ENCODE measurements at regions not wholly inside any gene's neighbourhood (a gene's known extent, or its start where the extent isn't known, plus 50 kb on each side); places are given as distances from the start of the nearest gene placed in this dataset.

DNA sequence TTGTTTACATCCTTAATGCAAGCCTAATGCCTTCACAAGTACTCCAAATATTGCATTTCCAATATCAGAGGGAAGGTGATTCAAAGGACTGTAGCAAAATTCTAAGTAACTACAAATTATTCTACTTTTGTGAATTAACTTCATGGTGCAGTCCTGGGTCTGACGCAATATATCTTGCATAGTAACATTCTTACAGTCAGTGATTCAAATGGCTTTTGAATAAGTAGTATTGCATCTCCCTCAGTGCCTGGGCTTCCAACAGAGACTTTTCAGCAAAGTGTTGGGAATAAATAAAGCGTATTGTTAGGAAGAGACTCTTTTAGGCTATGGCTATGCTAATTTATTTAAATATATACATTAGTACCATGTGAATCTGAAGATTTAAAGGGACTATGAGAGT, 564.7 kb upstream of the COBL start:
- in situ Hi-C loops (cut with MboI; ENCODE audit: low pct_unique_long_range_greater_than_20kb, low sequenced_read_pairs, unreplicated experiment) = no loop called here
- DNase-seq (ENCODE audit: low spot score) = no peak
- TF ChIP-seq, protein P1, sequence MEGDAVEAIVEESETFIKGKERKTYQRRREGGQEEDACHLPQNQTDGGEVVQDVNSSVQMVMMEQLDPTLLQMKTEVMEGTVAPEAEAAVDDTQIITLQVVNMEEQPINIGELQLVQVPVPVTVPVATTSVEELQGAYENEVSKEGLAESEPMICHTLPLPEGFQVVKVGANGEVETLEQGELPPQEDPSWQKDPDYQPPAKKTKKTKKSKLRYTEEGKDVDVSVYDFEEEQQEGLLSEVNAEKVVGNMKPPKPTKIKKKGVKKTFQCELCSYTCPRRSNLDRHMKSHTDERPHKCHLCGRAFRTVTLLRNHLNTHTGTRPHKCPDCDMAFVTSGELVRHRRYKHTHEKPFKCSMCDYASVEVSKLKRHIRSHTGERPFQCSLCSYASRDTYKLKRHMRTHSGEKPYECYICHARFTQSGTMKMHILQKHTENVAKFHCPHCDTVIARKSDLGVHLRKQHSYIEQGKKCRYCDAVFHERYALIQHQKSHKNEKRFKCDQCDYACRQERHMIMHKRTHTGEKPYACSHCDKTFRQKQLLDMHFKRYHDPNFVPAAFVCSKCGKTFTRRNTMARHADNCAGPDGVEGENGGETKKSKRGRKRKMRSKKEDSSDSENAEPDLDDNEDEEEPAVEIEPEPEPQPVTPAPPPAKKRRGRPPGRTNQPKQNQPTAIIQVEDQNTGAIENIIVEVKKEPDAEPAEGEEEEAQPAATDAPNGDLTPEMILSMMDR (IDR thresholded peaks at IDR 0.05; ENCODE audit: extremely low read depth, insufficient read depth, missing control alignments) = no peak

DNA sequence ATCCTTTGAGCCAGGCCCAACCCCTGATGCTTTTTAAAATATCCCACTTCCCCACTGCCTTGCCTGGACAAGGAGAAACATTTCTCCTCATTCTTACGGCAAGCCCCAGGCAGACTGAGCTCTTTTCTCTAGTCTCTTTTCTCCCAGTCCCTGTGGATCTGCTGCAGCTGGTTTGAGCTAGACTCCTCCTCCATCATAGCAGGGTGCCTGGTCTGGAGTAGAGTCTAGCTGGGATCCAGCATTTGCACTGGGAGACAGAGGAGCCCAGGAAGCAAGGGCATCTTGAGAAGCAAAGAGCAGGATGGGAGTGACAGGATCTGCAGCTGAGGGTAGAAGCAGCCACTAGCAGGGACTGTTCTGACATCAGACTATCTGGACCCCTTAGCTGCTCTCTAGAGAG, 562.3 kb upstream of the COBL start:
- TF ChIP-seq, protein P1 (IDR thresholded peaks at IDR 0.05; ENCODE audit: extremely low read depth, insufficient read depth, missing control alignments) = no peak
- DNase-seq (ENCODE audit: low spot score) = no peak
- in situ Hi-C loops (cut with MboI; ENCODE audit: low pct_unique_long_range_greater_than_20kb, low sequenced_read_pairs, unreplicated experiment) = no loop called here

DNA sequence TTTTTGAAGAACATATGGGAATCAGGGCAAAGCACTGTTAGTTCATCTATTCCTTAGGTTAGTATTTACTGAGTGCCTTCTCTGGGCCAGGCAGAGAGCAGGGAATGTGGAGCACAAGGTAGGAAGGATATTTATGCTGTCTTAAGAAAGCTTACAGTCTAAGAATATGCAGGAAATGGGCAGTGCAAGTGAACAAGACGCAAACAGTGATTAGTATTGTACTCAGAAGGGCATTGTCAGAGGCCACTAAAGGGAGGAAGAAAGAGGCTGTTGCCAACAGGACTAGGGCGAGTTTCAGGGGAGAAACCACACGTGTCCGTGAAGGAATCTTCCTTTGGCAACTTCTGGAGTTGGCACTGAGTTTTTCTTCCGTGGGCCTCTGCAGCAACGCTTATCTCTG, 552.8 kb upstream of the COBL start:
- TF ChIP-seq, protein P1 (IDR thresholded peaks at IDR 0.05; ENCODE audit: extremely low read depth, insufficient read depth, missing control alignments) = no peak
- in situ Hi-C loops (cut with MboI; ENCODE audit: low pct_unique_long_range_greater_than_20kb, low sequenced_read_pairs, unreplicated experiment) = no loop called here
- no peak for DNase-seq (ENCODE audit: low spot score)

DNA sequence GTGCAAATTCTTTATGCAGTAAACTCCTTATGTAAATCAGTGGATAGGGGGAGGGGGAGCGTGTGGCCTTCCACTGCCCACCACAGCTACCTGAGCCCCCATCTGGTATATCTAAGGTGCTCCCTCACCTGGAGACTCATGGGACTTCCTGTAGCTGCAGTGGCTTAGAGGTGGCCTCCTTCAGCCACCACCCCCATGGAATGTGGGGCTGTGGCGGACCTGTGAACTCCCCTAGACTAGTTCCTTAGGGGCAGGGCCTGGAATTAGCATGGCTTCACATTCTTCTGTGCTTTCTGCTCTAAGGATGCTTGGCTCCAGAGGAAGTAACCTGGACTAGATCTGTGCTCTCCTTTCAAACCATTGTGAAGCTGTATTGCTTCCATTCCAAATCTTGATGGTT, 550.5 kb upstream of the COBL start:
- in situ Hi-C loops (cut with MboI; ENCODE audit: low pct_unique_long_range_greater_than_20kb, low sequenced_read_pairs, unreplicated experiment) = no loop called here
- TF ChIP-seq, protein P1 (IDR thresholded peaks at IDR 0.05; ENCODE audit: extremely low read depth, insufficient read depth, missing control alignments) = no peak

DNA sequence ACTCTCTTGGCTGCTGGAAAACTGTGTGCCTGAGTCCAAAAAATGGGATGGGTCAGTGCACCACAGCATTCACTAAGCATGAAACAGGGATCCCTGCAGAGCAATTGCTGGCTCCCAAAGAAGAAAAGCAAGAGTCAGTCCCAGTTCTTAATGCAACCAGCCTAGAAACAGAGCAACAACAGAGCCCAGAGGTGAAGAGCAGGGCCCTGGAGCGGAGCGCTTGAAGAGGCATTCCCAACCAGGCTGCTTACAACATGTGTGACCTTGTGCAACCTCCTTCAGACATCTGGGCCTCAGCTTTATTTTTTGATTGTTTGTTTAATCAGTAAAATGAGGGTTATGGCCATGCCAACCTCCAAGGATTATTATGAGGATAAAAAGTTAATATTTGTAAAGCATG, 543.7 kb upstream of the COBL start:
- TF ChIP-seq, protein P1 (IDR thresholded peaks at IDR 0.05; ENCODE audit: extremely low read depth, insufficient read depth, missing control alignments) = no peak
- no peak for DNase-seq (ENCODE audit: low spot score)
- in situ Hi-C loops (cut with MboI; ENCODE audit: low pct_unique_long_range_greater_than_20kb, low sequenced_read_pairs, unreplicated experiment) = no loop called here

More for the DNA sequence above, 550.5 kb upstream of the COBL start:
- DNase-seq (ENCODE audit: low spot score) = no peak

DNA sequence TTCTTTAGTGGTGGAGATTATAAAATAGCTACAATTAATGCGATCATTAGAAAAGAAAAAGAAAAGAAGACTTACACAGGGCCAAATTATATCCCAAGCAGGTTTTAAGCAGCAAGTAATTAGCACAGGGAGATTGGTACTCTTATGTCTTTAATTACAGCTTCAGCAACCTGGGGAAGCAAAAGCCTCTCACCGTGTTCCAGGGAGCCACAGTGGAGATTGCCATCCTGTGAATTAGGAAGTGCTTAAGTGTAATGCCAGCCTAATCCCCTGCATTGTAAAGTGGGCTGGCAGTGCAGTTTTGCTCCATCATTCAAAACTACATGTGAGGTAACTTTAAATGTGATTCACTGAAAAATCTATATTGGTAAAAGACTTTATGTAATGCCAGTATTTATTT, 533.5 kb upstream of the COBL start:
- TF ChIP-seq, protein P1 (IDR thresholded peaks at IDR 0.05; ENCODE audit: extremely low read depth, insufficient read depth, missing control alignments) = no peak
- no peak for DNase-seq (ENCODE audit: low spot score)
- in situ Hi-C loops (cut with MboI; ENCODE audit: low pct_unique_long_range_greater_than_20kb, low sequenced_read_pairs, unreplicated experiment) = no loop called here
